CD4-positive, alpha-beta T cell treated with Interleukin-1 beta for 1 hour (primary cell): ENCODE measurements at regions not wholly inside any gene's neighbourhood (a gene's known extent, or its start where the extent isn't known, plus 50 kb on each side); places are given as distances from the start of the nearest gene placed in this dataset.

Experiments
- DNase-seq, 2 donors: peaks; one replicate each; pipeline ENCODE4 v3.0.0-alpha.2; 2020 to 2022

DNA sequence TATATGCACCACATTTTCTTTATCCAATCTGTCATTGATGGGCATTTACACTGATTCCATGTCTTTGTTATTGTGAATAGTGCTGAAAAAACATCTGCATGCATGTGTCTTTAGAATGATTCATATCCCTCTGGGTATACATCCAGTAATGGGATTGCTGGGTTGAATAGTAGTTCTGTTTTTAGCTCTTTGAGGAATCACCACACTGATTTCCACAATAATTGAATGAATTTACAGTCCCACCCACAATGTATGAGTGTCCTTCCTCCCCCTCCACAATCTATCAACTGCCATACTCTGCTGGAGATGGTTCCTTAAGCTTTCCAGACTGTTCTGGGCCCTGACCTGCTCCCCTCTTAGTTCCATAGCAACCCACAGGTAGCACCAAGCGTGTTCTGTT is 667.0 kb downstream of the LIG4 start:
- no peak for DNase-seq

DNA sequence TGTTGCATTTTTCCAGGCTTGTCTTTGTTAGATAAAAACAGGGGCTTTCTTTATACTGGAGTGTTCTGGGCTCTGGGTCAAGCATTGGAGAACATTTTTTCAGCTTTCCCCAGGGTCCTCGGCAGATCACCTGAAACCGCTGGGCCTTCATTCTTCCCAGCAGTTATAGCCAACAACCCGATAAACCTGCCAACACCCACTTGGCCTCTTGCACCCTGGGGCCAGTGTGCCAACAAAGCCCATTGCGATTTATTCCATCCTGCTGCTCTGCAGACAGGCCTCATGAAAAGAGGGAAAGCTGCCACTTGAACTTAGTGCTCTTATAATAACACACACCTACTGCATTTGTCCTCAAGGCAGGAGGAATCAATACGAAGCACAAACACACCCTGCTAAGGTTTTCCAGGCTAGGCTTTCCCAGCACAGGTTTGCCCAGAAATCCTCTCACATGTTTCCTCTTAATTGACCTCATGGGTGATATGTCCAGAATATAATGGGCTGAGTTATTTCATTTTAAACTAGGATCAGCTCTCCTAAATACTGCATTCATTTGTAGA is 669.3 kb downstream of the LIG4 start:
- DNase-seq: no peak

DNA sequence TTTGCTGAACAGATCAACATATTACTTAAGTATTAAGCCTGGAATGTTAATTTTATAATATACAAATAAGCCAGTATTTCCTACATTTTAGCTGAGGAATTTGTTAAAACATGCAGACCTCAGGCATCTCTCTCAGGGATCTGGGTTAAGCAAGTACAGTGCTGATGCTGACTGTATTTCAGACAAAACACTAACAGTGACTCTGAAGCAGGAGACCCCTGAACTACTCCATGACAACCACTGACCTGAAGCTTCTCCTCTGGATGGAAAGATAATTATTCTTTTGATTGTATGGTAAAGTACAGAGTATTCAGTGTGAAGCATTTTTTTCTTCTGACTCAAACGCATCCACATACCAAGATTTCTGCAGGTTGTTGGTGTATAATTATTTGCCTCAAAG is 680.8 kb downstream of the LIG4 start:
- DNase-seq: no peak

DNA sequence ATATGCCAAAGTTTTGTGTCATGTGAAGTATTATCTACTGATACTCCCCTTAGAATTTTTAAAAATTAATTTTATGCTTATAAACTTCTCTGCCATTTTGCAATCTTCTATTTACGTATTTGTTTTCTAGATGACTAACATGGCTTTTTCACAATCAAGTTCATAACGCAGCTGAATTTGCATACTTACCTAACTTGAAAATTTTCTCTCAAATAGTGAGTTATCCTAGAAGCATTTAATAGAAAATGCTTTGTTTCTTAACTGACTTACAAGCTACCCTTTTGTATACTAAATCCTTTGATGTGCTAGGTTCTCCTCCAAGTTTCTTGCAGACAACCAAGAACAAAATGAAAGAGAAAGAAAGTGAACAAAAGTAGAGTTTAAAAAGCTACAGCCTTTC is 683.5 kb downstream of the LIG4 start:
- DNase-seq: no peak

DNA sequence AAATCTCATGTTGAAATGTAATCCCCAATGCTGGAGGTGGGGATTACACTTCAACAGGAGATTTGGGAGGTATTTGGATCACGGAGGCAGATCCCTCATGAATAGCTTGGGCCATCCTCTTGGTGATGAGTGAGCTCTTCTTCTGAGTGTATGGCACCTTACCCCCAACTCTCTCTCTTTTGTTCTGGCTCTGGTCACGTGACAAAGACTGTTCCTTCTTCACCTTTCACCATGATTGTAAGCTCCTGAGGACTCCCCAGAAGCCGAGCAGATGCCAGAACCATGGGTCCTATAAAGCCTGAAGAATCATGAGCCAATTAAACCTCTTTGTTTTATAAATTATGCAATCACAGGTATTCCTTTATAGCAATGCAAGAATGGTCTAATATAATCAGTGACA is 684.2 kb downstream of the LIG4 start:
- no peak for DNase-seq

DNA sequence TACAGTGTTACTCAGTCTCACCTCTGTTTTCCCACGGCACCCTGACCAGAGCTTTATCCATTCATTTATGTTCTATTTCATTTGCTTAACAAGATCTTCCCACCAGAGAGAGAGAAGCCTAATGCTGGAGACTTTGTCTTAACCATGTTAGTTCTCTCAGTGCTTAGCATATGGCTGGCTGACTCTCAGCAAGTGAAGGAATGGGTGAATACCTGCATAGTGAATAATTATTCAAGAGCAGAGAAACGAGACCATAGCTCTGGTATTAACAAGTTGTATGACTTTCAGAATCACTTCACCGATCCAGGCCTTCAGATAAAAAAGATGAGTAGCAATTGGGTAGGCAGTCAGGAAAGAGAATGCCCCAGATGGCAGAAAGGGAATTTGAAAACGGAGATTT is 686.3 kb downstream of the LIG4 start:
- no peak for DNase-seq

DNA sequence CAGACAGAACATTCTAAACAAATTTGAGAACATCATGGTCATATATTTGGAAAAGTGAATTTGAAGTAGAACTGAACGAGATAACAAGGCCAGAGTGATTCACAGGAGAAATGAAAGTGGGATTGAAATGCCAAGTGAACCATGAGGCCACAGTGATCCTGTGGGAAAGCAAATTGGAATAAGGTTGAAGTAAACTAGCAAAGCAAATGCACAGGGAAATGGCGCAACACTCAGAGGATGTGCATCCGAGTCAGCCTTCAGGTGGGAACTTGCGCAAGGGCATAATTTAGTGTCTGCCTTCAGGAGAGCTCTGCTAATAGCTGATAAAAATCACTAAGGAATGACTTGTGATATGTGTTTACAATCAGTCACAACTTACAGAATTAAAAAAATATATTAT is 696.6 kb downstream of the LIG4 start:
- no peak for DNase-seq

DNA sequence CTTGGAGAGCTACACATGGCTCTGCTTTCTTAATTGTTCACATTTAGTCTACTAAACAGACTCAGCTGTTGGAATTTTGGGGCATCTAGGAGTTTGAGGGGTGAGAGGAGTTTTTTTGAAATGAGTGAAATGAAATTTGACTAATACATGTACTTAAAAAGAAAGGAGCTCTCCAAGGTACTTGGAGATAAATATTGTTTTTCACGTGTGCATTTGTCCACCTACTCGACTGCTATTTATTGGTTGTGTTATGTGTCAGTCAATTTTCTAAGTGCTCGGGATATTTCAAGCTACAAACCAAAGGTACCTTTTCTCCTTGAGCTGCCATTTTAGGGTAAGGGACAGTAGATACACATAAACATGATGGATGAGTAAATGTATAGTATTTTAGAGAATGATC is 697.0 kb downstream of the LIG4 start:
- no peak for DNase-seq

DNA sequence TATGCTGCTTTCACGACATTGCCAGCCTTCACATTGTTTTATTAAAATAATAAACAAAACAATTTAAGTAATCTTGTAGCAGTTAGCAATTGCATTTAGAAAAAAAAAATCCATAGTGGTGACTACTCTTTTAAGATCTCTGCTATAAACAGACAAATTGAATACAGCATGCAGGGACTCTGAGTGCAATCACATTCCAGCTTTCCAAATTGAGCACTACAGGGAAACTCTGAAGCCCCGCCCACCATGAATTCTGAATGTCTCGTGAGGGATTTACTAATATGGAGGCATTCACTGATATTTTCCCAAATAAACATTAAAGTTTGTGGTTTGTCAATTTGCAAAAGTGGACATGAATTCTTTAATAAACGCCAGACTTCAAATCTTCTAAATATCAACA is 698.8 kb downstream of the LIG4 start:
- DNase-seq: no peak

DNA sequence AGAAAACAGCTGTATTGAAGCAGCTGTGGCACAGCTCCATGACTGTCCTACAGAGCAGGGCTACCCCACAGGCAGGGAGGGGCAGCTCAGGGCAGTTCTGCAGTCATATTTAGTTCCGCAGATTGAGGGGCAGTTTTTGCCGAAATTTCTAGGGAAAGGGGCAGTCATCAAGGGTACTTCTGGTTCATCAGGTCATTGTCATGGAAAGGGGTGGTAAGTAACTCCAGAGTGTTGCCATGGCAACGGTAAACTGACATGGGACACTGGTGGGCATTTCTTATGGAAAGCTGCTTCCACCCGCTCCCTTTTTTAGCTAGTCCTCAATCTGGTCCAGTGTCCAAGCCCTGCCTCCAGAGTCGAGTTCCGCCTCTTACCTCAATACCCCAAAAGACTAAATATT is 702.8 kb downstream of the LIG4 start:
- DNase-seq: no peak

DNA sequence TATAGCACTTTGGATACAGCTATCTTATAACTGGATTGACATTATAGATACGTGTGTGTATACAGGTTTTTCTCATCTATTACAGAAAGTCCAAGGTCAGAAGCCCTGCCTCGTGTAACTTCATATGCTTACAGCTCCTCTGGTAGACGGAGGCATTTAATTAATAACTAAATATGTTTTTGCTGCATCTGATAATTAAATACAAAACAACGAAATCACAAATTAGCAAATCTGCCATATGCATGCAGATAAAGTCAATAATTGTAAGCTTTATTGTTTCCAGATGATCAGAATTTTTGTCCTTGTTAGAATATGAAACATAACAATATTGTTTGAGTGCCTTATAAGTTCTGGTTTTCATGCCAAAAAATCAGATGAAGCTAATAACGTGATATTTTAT is 717.7 kb downstream of the LIG4 start:
- no peak for DNase-seq

DNA sequence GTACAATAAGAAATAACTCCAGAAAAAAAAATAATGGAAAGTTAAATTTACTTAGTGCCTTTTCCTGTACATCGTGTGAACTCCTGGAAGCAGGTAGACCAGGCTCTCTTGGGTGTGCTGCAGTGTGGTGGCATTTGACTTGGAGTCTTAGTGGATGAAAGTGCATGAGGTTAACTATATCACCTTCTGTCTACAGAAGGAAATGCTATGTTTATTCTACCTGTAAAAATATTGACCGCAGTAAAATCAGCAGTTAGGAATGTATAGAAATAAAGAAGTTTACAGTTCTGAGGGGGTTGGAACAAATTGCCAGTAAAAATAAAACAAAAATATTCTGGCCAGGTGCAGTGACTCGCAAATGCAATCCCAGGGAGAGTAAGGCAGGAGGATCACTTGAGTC is 722.1 kb downstream of the LIG4 start:
- no peak for DNase-seq

DNA sequence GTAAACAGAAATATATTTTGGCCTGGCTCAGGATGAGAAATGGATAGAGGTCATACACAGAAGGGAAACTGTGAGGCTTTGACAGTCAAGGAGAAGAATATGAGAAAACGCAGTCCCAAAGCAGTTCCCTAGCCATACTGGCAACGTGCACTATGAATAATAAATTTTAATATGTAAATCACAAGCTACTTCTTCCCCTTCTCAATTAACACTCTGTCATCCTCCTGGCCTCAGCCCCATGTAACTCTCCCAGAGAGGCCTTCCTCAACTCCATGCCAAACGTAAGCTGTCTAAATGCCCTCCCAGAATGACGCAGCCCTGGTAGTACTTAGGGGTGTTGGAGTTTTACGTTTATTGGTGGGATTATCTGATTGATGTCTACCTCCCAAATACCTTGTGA is 732.6 kb downstream of the LIG4 start:
- no peak for DNase-seq

DNA sequence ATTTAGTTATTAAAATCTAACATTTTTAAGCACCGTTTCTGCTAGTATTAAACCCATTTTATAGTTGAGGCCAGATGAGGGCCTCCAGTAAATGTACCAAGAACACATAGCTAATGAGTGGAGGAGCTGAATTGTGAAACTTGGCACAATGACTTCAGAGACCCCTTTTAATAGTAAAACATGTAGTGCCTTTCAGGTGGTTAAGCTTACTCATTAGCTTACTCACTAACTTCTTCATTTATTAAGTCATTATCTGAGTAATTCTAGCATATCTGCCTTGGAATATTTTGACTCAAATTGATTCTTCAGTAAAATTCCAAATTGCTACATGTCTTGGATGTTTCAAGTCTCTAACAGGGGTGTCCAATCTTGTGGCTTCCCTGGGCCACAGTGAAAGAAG is 735.2 kb downstream of the LIG4 start:
- no peak for DNase-seq

DNA sequence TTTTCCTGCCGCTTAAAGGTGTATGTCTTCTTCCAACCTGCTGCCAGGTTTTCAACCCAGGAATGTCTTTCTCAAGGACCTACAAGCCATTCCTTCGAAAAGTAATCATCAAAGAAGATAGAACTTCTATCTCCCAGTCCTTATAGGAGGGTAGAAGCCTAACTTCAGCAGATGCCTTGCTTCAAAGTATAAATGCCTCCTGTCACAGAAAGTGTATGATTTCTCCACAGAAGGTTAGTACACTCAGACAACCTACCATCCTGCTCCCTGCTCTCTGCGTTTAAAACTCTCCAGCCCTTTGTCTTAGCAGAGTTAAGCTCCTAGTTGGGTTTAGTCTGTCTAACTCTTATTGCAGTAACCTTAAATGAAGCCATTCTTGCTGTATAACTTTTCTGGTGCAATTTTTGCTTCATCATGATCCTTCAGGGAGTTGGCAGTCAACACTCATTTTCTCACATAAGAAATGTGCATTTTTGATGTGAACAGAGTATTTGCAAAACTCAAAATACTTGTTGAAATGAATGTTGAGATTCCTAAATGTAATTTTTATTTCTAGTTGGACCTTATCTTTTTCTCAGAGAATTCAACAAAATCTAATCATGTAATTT is 737.5 kb downstream of the LIG4 start:
- no peak for DNase-seq

DNA sequence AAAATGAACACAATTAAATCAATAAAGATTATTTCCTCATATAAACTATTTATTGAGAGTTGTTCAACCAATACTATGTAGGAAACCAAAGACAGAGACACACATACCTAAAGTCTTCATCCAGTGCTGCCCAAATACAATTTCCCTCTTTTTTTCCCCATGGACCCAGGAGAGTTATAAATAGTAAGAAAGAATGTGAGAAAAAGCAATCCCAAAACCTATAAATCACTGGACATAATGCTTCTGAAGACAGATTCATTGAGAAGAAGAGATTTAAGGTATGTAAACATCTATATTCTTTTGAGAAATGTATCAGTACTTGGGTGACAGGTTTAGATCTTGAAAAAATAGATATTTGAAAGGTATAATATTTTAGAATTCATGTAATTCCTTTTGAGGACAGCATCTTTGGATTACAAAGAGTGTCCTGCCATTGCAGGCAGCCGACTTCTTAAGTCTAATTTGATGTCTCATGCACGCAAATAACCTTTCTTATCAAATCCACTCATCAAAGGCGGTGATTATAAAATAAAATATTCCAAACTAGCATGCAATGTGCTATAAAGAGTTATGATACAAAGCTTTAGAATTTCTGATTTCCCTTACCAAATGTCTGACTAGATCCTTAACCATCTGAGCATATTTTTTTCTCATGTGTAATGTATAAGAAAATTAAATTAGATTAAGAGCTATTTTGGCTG is 739.4 kb downstream of the LIG4 start:
- DNase-seq: no peak

DNA sequence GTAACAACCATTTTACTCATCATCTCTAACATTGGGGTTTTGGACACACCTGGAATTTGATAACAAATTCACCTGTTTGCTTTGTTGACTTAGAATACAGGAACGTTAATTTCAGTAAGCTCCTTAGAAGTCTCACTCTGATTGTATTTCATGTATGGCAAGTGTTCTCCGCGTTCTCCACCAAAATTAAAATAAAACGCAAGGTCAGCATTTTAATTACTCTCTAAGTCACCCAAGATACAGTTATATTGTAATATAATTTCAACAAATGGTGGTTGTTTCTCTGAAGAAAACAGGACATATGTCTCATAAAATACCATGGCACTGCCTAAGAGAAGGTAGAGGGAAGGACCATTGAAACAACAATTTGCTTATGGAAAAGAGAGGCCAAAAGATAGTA is 742.1 kb downstream of the LIG4 start:
- DNase-seq: no peak

DNA sequence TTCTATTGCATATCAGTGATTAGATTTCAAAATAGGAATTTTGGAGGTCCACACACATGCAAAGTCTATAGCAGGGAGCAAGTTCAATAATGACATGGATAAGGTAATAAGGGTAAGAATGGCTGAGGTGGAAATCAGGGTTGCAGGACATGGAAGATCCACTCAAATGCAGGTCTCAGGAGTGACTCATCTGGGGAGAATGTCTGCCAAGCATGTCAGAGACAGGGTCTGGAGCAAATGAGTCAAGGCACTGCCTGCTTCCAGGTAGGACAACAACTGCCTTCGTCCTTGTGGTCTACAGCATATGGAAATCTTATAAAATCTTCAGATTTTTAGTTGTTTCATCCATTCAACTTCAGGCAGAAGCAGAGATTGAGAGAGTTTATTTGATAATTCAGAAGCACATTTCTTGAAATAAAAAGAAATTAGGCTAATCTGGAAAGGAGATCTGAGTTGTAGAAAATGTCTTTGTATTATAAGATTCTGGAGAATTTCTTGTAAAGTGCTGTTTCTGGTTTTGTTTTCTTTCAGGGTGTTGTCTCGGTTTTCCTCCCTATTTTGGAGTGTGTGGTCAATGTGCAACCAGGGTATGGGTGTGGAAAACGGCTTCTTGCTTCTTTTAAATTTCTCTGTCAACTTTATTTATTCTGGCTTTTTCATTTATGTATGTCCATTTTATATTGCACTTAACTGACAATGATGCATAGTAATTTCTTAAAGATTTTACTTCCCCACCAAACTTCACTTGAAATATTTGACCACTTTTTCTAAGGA is 748.8 kb downstream of the LIG4 start:
- DNase-seq: no peak

DNA sequence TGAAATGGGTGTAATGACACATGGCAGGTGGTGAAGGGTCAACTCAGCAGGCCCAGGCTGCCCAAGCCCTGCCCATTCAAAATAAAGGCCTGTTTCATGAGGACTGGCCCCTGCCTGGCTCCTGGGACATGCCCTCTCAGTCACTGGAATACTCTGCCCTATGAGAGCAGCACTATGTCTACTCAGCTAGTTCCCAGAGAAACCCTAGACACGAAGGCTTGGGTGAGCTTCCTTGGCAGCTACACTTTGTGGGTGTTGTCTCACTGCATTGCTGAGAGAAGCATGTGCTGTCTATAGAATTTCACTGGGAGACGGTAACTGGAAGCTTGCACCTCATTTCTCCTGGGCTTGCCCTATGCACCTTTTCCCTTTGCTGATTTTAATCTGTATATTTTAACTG is 752.8 kb downstream of the LIG4 start:
- no peak for DNase-seq

DNA sequence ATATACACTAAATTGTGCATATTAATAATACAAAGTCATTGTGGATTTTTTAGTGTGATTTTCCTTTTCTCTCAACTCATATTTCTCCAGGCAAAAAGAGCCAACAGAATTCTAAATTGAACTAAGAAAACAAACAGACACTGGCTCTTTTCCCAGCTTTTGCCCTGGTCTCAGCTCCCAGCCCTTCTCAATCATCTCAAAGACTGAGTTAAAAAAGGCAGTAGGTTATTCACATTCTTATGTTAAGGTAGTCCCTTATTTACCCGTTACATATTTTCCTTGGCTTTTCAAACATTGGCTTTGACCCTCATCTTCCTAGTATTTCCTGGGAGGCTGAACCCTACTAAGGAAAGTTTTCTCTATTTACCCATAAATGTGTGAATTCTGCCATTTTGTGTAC is 753.6 kb downstream of the LIG4 start:
- DNase-seq: no peak

DNA sequence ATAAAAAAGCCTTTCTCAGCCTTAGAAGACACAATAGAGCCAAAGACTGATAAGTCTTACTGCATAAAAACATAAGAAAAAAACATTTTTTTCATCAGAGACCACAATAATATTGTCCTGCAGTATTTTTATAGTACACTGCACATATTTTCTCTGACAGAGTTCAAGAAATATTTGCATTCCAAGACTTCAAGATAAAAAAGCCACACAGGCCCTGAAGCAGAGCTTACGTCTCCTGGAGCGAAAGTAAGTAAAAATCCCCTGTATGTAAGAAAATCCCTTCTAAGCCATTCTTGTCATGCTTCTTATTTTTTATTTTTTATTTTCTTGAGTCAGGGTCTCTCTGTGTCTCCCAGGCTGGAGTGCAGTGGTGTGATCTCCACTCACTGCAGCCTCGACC is 755.9 kb downstream of the LIG4 start:
- DNase-seq: no peak

DNA sequence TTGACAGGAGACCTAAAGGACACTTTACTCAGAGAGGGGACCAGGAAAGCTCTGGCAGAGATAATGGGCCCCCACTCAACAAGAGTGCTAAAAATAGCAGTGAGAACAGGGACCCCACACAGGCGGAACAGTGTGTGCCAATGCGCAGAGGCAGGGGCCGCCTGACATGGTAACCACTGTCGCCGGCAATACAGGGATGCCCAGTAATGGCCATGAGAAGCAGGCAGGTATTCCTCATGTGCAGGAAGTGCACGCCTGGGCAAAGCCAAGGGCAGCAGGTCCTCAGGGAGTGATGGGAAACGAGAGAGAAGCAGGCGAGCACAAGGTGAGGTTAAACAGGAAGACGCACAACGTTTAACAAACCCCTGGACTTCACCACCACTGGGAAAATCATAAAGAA is 757.1 kb downstream of the LIG4 start:
- DNase-seq: no peak

DNA sequence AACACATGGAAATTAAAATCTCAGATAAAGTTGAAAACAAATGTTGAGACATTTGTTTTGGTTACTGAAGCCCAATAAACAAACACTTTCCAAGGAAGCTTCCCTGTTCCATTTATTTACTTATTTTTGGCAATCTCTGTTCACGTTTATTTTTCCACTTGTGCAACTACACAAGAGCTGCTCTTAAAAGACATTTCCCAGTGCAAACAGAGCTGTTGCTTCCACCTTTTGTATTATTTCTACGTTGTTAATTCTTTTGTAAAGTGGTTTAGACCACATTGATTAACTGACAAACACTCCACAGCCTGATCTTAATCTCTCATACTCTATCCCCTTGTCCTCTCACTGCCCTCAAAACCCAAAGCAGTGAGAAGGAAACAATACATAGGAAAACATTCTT is 757.6 kb downstream of the LIG4 start:
- no peak for DNase-seq

DNA sequence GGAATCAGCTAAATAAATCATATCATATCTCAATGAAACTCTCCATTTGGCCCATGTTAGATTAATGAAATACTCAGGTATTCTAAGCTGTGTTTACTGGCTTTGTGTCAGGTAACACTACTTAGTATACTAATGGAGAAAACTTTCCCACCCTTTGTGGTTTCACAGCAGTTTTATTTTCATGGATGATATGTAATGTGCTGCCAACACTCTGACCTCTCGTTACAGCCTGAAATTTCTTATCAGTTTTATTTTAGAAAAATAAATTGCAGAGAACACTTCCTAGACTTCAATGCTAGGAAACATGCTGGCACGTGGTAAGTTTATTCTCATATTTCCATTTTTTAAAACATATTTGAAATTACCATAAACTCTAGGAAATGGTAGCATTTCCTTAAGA is 758.9 kb downstream of the LIG4 start:
- no peak for DNase-seq
